ENCODE measurements at regions not wholly inside any gene's neighbourhood (a gene's known extent, or its start where the extent isn't known, plus 50 kb on each side); places are given as distances from the start of the nearest gene placed in this dataset.

DNA sequence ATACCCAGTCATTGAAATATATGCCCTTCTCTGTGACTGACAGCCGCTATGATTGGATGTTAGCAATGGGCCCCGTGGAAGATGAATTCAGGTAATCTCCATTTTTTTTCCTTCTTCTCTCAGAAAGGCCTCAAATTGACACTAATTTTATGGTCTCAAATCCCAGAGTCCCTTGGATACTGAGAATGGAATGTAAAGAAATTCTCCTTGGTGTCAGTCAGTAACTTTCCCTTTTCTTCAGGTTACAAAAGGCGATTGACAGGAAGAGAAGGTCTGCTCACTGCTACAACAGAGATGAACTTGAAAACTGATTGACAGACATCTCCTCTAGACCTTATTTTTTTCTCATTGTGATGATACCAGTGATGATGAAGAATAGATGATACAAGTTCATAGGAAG, 748.3 kb downstream of the MAT2B start:
- no peak for DNase-seq
- H3K4me1 Mint-ChIP-seq, result no peaks in the 10 kb centered on the region

GRCh38 chr5:164255598-164256213, 750.3 kb downstream of the MAT2B start:
- Histone ChIP-seq H3K27ac (ENCODE audit: low read depth in 1 of 2, low read length in 2 of 2) (no peak overlapping the region), H3K79me2 (ENCODE audit: insufficient read depth, low read length) (no peaks in the 10 kb centered on the region), H3K4me3 (replicated peaks in 1 of 3; ENCODE audit: low read depth in 2 of 3, low read length in 3 of 3) (no peak overlapping the region), H4K20me1 (ENCODE audit: insufficient read depth, low read length) (no peaks in the 10 kb centered on the region), H3K36me3 (replicated peaks in 1 of 2; ENCODE audit: control insufficient read depth in 1 of 2, insufficient read depth in 2 of 2, low read length in 2 of 2) (no peaks in the 10 kb centered on the region), H3K9ac (ENCODE audit: insufficient read depth, low read length, poor library complexity, severe bottlenecking) (no peak overlapping the region), H3K4me1 (ENCODE audit: control insufficient read depth in 1 of 2, insufficient read depth in 2 of 2, low read length in 2 of 2) (no peaks in the 10 kb centered on the region), H3K27me3 (ENCODE audit: control insufficient read depth in 2 of 2, insufficient read depth in 2 of 2, low read length in 2 of 2) (no peaks in the 10 kb centered on the region), H3K4me2 (replicated peaks; ENCODE audit: extremely low read depth, low read length, poor library complexity, severe bottlenecking) (no peak overlapping the region), H2AFZ (ENCODE audit: insufficient read depth, low read depth, low read length, poor library complexity, severe bottlenecking) (no peak overlapping the region), H3K9me3 (replicated peaks in 1 of 2; ENCODE audit: control insufficient read depth in 1 of 2, insufficient read depth in 1 of 2, low read length in 2 of 2) (peaks cover 0 to 3% of the 10 kb centered on the region in 2 donors)
- H3K27ac Mint-ChIP-seq, result no peak overlapping the region
- H3K36me3 Mint-ChIP-seq, result no peaks in the 10 kb centered on the region
- no peak overlapping the region for H3K4me3 Mint-ChIP-seq
- DNase-seq, result no peak
- TF ChIP-seq, protein P1, sequence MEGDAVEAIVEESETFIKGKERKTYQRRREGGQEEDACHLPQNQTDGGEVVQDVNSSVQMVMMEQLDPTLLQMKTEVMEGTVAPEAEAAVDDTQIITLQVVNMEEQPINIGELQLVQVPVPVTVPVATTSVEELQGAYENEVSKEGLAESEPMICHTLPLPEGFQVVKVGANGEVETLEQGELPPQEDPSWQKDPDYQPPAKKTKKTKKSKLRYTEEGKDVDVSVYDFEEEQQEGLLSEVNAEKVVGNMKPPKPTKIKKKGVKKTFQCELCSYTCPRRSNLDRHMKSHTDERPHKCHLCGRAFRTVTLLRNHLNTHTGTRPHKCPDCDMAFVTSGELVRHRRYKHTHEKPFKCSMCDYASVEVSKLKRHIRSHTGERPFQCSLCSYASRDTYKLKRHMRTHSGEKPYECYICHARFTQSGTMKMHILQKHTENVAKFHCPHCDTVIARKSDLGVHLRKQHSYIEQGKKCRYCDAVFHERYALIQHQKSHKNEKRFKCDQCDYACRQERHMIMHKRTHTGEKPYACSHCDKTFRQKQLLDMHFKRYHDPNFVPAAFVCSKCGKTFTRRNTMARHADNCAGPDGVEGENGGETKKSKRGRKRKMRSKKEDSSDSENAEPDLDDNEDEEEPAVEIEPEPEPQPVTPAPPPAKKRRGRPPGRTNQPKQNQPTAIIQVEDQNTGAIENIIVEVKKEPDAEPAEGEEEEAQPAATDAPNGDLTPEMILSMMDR (IDR thresholded peaks at IDR 0.05), result no peak
- intact Hi-C loops (cut with micrococcal nuclease), result no loop called here
- peaks cover 0 to 5% (median 0%) of the 10 kb centered on the region in 3 donors for H3K27me3 Mint-ChIP-seq (ENCODE audit: low read depth in 3 of 3)
- WGBS (ENCODE audit: insufficient coverage), result no CpG with 5 or more reads among the region's 3 CpGs
- no peaks in the 10 kb centered on the region for H3K4me1 Mint-ChIP-seq
- H3K9me3 Mint-ChIP-seq, result peaks cover 0 to 4% (median 1%) of the 10 kb centered on the region in 7 donors

More for the DNA sequence above, 748.3 kb downstream of the MAT2B start:
- Histone ChIP-seq H4K20me1 (ENCODE audit: insufficient read depth, low read length) (no peaks in the 10 kb centered on the region), H3K79me2 (ENCODE audit: insufficient read depth, low read length) (no peaks in the 10 kb centered on the region), H3K36me3 (replicated peaks in 1 of 2; ENCODE audit: control insufficient read depth in 1 of 2, insufficient read depth in 2 of 2, low read length in 2 of 2) (no peaks in the 10 kb centered on the region), H3K27me3 (ENCODE audit: control insufficient read depth in 2 of 2, insufficient read depth in 2 of 2, low read length in 2 of 2) (no peaks in the 10 kb centered on the region), H3K27ac (ENCODE audit: low read depth in 1 of 2, low read length in 2 of 2) (no peak overlapping the region), H3K9ac (ENCODE audit: insufficient read depth, low read length, poor library complexity, severe bottlenecking) (no peak overlapping the region), H3K9me3 (replicated peaks in 1 of 2; ENCODE audit: control insufficient read depth in 1 of 2, insufficient read depth in 1 of 2, low read length in 2 of 2) (peaks cover 0 to 3% of the 10 kb centered on the region in 2 donors), H3K4me2 (replicated peaks; ENCODE audit: extremely low read depth, low read length, poor library complexity, severe bottlenecking) (no peak overlapping the region), H2AFZ (ENCODE audit: insufficient read depth, low read depth, low read length, poor library complexity, severe bottlenecking) (no peak overlapping the region), H3K4me1 (ENCODE audit: control insufficient read depth in 1 of 2, insufficient read depth in 2 of 2, low read length in 2 of 2) (no peaks in the 10 kb centered on the region), H3K4me3 (replicated peaks in 1 of 3; ENCODE audit: low read depth in 2 of 3, low read length in 3 of 3) (no peak overlapping the region)
- Mint-ChIP-seq H3K27me3 (ENCODE audit: low read depth in 3 of 3) (peaks cover 0 to 2% (median 0%) of the 10 kb centered on the region in 3 donors), H3K4me3 (no peak overlapping the region), H3K9me3 (peaks cover 0 to 5% (median 3%) of the 10 kb centered on the region in 7 donors), H3K36me3 (no peaks in the 10 kb centered on the region), H3K27ac (no peak overlapping the region)
- TF ChIP-seq, protein P1 (IDR thresholded peaks at IDR 0.05), result no peak
- intact Hi-C loops (cut with micrococcal nuclease), result no loop called here
- no CpG with 5 or more reads among the region's 3 CpGs for WGBS (ENCODE audit: insufficient coverage)

Data from CD14-positive monocyte (primary cell).